ENCODE measurements at regions not wholly inside any gene's neighbourhood (a gene's known extent, or its start where the extent isn't known, plus 50 kb on each side); places are given as distances from the start of the nearest gene placed in this dataset.

DNA sequence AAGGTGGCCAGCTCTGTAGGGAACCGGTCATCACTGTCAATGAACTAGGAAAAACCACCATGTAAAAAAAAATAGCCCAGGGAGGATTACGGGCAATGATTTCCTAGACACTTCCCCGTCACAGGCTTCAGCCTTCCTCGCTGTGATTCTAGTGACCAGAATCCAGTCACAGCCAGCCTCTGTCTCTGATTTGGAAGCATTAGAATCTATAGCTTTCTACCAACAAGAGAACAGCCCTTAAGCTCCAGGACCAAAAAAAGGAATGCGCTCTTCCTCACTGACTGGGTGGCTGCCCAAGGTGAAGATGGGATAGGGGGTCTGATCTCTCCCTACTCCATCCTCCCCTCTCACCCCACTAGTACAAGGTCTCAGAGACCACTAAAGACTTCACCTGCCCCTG is 67.2 kb downstream of the TEX35 start:
- TF ChIP-seq, protein P1, sequence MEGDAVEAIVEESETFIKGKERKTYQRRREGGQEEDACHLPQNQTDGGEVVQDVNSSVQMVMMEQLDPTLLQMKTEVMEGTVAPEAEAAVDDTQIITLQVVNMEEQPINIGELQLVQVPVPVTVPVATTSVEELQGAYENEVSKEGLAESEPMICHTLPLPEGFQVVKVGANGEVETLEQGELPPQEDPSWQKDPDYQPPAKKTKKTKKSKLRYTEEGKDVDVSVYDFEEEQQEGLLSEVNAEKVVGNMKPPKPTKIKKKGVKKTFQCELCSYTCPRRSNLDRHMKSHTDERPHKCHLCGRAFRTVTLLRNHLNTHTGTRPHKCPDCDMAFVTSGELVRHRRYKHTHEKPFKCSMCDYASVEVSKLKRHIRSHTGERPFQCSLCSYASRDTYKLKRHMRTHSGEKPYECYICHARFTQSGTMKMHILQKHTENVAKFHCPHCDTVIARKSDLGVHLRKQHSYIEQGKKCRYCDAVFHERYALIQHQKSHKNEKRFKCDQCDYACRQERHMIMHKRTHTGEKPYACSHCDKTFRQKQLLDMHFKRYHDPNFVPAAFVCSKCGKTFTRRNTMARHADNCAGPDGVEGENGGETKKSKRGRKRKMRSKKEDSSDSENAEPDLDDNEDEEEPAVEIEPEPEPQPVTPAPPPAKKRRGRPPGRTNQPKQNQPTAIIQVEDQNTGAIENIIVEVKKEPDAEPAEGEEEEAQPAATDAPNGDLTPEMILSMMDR (IDR thresholded peaks at IDR 0.05) = no peak
- TF ChIP-seq EP300 (IDR thresholded peaks at IDR 0.05) = no peak

Data from gastroesophageal sphincter (tissue), 3 donors.